ENCODE measurements at regions not wholly inside any gene's neighbourhood (a gene's known extent, or its start where the extent isn't known, plus 50 kb on each side); places are given as distances from the start of the nearest gene placed in this dataset.

GRCh38 chr20:60199866-60200265 lies 241.6 kb downstream of the CDH26 start:
- intact Hi-C loops (cut with DNase I; ENCODE audit: low total_unique reads): no loop called here

GRCh38 chr20:60200305-60200918 lies 242.2 kb downstream of the CDH26 start:
- intact Hi-C loops (cut with DNase I; ENCODE audit: low total_unique reads): no loop called here
- peaks cover 0 to 9% (median 3%) of the 10 kb centered on the region in 4 donors for H3K9me3 ChIP-seq
- H3K4me3 ChIP-seq: no peak overlapping the region
- WGBS, 5 donors: 84 to 93% (median 87%) methylated on average over 16 of the region's 16 CpGs
- TF ChIP-seq EP300 (IDR thresholded peaks at IDR 0.05): no peak
- TF ChIP-seq POLR2A (IDR thresholded peaks at IDR 0.05): no peak
- no peak for TF ChIP-seq POLR2AphosphoS5 (IDR thresholded peaks at IDR 0.05)
- no peak for TF ChIP-seq CTCF (IDR thresholded peaks at IDR 0.05)
- H3K27me3 ChIP-seq: peaks cover 0 to 5% (median 0%) of the 10 kb centered on the region in 3 donors
- no peak overlapping the region for H3K27ac ChIP-seq
- H3K4me1 ChIP-seq: no peaks in the 10 kb centered on the region
- H3K36me3 ChIP-seq: no peaks in the 10 kb centered on the region
- no peak for DNase-seq

More at GRCh38 chr20:60199866-60200265, 241.6 kb downstream of the CDH26 start:
- Histone ChIP-seq H3K4me3 (no peak overlapping the region), H3K36me3 (no peaks in the 10 kb centered on the region), H3K27me3 (peaks cover 0 to 5% (median 0%) of the 10 kb centered on the region in 3 donors), H3K4me1 (no peaks in the 10 kb centered on the region), H3K9me3 (peaks cover 0 to 9% (median 3%) of the 10 kb centered on the region in 4 donors), H3K27ac (no peak overlapping the region)
- DNase-seq: no peak
- TF ChIP-seq CTCF (IDR thresholded peaks at IDR 0.05) (no peak), EP300 (IDR thresholded peaks at IDR 0.05) (no peak), POLR2AphosphoS5 (IDR thresholded peaks at IDR 0.05) (no peak), POLR2A (IDR thresholded peaks at IDR 0.05) (no peak)
- WGBS, 5 donors: 88 to 100% (median 90%) methylated on average over 2 of the region's 2 CpGs

GRCh38 chr20:60201198-60201835 lies 243.1 kb downstream of the CDH26 start:
- Histone ChIP-seq H3K27ac (no peak overlapping the region), H3K36me3 (no peaks in the 10 kb centered on the region), H3K4me3 (no peak overlapping the region), H3K9me3 (peaks cover 0 to 9% (median 3%) of the 10 kb centered on the region in 4 donors), H3K4me1 (no peaks in the 10 kb centered on the region), H3K27me3 (peaks cover 0 to 7% (median 0%) of the 10 kb centered on the region in 3 donors)
- 83 to 89% (median 88%) methylated on average over 2 of the region's 2 CpGs for WGBS, 5 donors
- DNase-seq: no peak
- intact Hi-C loops (cut with DNase I; ENCODE audit: low total_unique reads): no loop called here
- TF ChIP-seq POLR2A (IDR thresholded peaks at IDR 0.05) (no peak), CTCF (IDR thresholded peaks at IDR 0.05) (no peak), EP300 (IDR thresholded peaks at IDR 0.05) (no peak), POLR2AphosphoS5 (IDR thresholded peaks at IDR 0.05) (no peak)

- whole genome bisulfite sequencing, 5 donors: 64 to 81% (median 72%) methylated on average over 5 of the region's 5 CpGs
- Histone ChIP-seq H3K27ac (no peak overlapping the region), H3K4me1 (no peaks in the 10 kb centered on the region)
Measured at GRCh38 chr20:60202046-60202445, 243.8 kb downstream of the CDH26 start.

More at GRCh38 chr20:60202046-60202445, 243.8 kb downstream of the CDH26 start:
- no peak for DNase-seq
- Histone ChIP-seq H3K9me3 (peaks cover 0 to 9% (median 3%) of the 10 kb centered on the region in 4 donors), H3K36me3 (no peaks in the 10 kb centered on the region), H3K4me3 (no peak overlapping the region), H3K27me3 (peaks cover 0 to 9% (median 0%) of the 10 kb centered on the region in 3 donors)
- no peak for TF ChIP-seq POLR2AphosphoS5 (IDR thresholded peaks at IDR 0.05)
- no peak for TF ChIP-seq EP300 (IDR thresholded peaks at IDR 0.05)
- TF ChIP-seq CTCF (IDR thresholded peaks at IDR 0.05): no peak
- intact Hi-C loops (cut with DNase I; ENCODE audit: low total_unique reads): no loop called here

Measured in stomach (tissue), 8 donors.